ENCODE measurements at regions not wholly inside any gene's neighbourhood (a gene's known extent, or its start where the extent isn't known, plus 50 kb on each side); places are given as distances from the start of the nearest gene placed in this dataset.

GRCh38 chr18:78579449-78579848 is 400.2 kb upstream of the SALL3 start:
- ATAC-seq = no peak
- TF ChIP-seq, protein P1, sequence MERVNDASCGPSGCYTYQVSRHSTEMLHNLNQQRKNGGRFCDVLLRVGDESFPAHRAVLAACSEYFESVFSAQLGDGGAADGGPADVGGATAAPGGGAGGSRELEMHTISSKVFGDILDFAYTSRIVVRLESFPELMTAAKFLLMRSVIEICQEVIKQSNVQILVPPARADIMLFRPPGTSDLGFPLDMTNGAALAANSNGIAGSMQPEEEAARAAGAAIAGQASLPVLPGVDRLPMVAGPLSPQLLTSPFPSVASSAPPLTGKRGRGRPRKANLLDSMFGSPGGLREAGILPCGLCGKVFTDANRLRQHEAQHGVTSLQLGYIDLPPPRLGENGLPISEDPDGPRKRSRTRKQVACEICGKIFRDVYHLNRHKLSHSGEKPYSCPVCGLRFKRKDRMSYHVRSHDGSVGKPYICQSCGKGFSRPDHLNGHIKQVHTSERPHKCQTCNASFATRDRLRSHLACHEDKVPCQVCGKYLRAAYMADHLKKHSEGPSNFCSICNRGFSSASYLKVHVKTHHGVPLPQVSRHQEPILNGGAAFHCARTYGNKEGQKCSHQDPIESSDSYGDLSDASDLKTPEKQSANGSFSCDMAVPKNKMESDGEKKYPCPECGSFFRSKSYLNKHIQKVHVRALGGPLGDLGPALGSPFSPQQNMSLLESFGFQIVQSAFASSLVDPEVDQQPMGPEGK (CRISPR knock-in tag; IDR thresholded peaks at IDR 0.05; ENCODE audit: borderline replicate concordance) = no peak
- no peak for TF ChIP-seq SNAI2 (CRISPR knock-in tag; IDR thresholded peaks at IDR 0.05)
- TF ChIP-seq ZC3H10 (CRISPR knock-in tag; IDR thresholded peaks at IDR 0.05) = no peak
- no peak for TF ChIP-seq OSR1 (CRISPR knock-in tag; IDR thresholded peaks at IDR 0.05)
- TF ChIP-seq ZNF565 (CRISPR knock-in tag; conservative IDR thresholded peaks at IDR 0.05; ENCODE audit: low read depth) = no peak
- no peak for TF ChIP-seq ISL1 (CRISPR knock-in tag; IDR thresholded peaks at IDR 0.05)
- no peak for TF ChIP-seq CREB5 (CRISPR knock-in tag; IDR thresholded peaks at IDR 0.05; ENCODE audit: low read depth)
- TF ChIP-seq ZNF8 (CRISPR knock-in tag; IDR thresholded peaks at IDR 0.05) = no peak
- TF ChIP-seq CSDC2 (CRISPR knock-in tag; IDR thresholded peaks at IDR 0.05) = no peak
- no peak for TF ChIP-seq PPARA (CRISPR knock-in tag; IDR thresholded peaks at IDR 0.05; ENCODE audit: borderline replicate concordance)
- no peak for TF ChIP-seq ESRRG (CRISPR knock-in tag; IDR thresholded peaks at IDR 0.05)
- no peak for TF ChIP-seq RARB (CRISPR knock-in tag; IDR thresholded peaks at IDR 0.05)
- TF ChIP-seq GLIS3 (CRISPR knock-in tag; IDR thresholded peaks at IDR 0.05) = no peak
- no peak for TF ChIP-seq BACH2 (CRISPR knock-in tag; IDR thresholded peaks at IDR 0.05; ENCODE audit: borderline replicate concordance)
- TF ChIP-seq TCF4 (CRISPR knock-in tag; IDR thresholded peaks at IDR 0.05; ENCODE audit: borderline replicate concordance) = no peak
- no peak for TF ChIP-seq TOX (CRISPR knock-in tag; IDR thresholded peaks at IDR 0.05; ENCODE audit: borderline replicate concordance)
- no peak for TF ChIP-seq ZFP30 (CRISPR knock-in tag; IDR thresholded peaks at IDR 0.05)
- TF ChIP-seq TSHZ2 (CRISPR knock-in tag; IDR thresholded peaks at IDR 0.05) = no peak
- TF ChIP-seq, protein P2, sequence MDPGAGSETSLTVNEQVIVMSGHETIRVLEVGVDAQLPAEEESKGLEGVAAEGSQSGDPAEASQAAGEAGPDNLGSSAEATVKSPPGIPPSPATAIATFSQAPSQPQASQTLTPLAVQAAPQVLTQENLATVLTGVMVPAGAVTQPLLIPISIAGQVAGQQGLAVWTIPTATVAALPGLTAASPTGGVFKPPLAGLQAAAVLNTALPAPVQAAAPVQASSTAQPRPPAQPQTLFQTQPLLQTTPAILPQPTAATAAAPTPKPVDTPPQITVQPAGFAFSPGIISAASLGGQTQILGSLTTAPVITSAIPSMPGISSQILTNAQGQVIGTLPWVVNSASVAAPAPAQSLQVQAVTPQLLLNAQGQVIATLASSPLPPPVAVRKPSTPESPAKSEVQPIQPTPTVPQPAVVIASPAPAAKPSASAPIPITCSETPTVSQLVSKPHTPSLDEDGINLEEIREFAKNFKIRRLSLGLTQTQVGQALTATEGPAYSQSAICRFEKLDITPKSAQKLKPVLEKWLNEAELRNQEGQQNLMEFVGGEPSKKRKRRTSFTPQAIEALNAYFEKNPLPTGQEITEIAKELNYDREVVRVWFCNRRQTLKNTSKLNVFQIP (CRISPR knock-in tag; IDR thresholded peaks at IDR 0.05; ENCODE audit: borderline replicate concordance, low read depth) = no peak
- TF ChIP-seq ZFP3 (CRISPR knock-in tag; IDR thresholded peaks at IDR 0.05) = no peak

DNA sequence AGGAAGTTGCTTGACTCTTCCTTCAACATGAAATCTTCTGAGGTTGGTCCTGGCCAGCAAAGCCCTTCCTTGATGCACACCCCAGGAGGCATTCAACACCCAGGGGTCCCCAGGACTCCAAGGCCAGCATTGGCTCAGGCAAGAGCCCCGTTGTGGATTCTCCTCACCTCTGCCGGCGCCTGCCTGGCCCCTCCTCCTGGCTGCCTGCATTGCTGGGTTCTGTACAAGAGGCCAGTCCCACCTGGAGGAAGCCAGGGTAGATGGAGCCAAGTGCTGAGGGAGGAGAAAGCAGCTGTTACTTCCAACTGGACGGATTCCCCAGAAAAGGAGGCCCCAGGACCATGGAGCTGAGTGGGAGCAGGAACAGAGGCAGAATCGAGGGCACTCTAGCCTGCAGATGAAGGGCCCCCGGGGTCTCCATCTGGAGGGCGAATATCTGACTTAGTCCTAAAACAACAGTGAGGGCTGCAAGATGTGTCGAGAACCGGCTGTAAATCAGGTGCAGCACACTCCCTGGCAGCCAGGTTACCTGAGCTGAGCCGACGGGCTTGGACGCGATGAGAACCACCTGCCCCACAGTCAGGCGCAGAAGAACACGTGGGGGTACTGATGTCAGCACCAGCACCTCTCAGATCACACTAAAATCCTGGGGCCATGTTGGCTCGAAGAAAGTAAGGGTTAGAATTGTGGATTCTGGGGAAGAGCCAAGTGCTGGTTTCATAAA is 399.6 kb upstream of the SALL3 start:
- ATAC-seq = no peak
- no peak for TF ChIP-seq TCF4 (CRISPR knock-in tag; IDR thresholded peaks at IDR 0.05; ENCODE audit: borderline replicate concordance)
- TF ChIP-seq ARNTL (CRISPR knock-in tag; IDR thresholded peaks at IDR 0.05; ENCODE audit: borderline replicate concordance, low read depth) = no peak
- no peak for TF ChIP-seq BACH2 (CRISPR knock-in tag; IDR thresholded peaks at IDR 0.05; ENCODE audit: borderline replicate concordance)
- no peak for TF ChIP-seq GLIS3 (CRISPR knock-in tag; IDR thresholded peaks at IDR 0.05)
- no peak for TF ChIP-seq ISL1 (CRISPR knock-in tag; IDR thresholded peaks at IDR 0.05)
- TF ChIP-seq SNAI2 (CRISPR knock-in tag; IDR thresholded peaks at IDR 0.05) = no peak
- TF ChIP-seq ZNF565 (CRISPR knock-in tag; conservative IDR thresholded peaks at IDR 0.05; ENCODE audit: low read depth) = no peak
- TF ChIP-seq ZNF70 (CRISPR knock-in tag; IDR thresholded peaks at IDR 0.05) = no peak
- TF ChIP-seq, protein P1 (CRISPR knock-in tag; IDR thresholded peaks at IDR 0.05; ENCODE audit: borderline replicate concordance) = no peak
- no peak for TF ChIP-seq ZNF8 (CRISPR knock-in tag; IDR thresholded peaks at IDR 0.05)
- TF ChIP-seq PPARA (CRISPR knock-in tag; IDR thresholded peaks at IDR 0.05; ENCODE audit: borderline replicate concordance) = no peak
- no peak for TF ChIP-seq ESRRG (CRISPR knock-in tag; IDR thresholded peaks at IDR 0.05)
- no peak for TF ChIP-seq CSDC2 (CRISPR knock-in tag; IDR thresholded peaks at IDR 0.05)
- TF ChIP-seq ZFP30 (CRISPR knock-in tag; IDR thresholded peaks at IDR 0.05) = no peak
- no peak for TF ChIP-seq CREB5 (CRISPR knock-in tag; IDR thresholded peaks at IDR 0.05; ENCODE audit: low read depth)
